GM18505 (cell line): ENCODE measurements at regions not wholly inside any gene's neighbourhood (a gene's known extent, or its start where the extent isn't known, plus 50 kb on each side); places are given as distances from the start of the nearest gene placed in this dataset.

Experiments used
- ATAC-seq: cut with Tn5 transposase; IDR thresholded peaks from one replicate; pipeline ENCODE4 v1.9.1; 2021; ENCODE audit not compliant: unreplicated experiment
- POLR2A ChIP-seq: IDR thresholded peaks from 4 replicates; pipeline ENCODE4 v1.6.1; 2011; ENCODE audit warnings: borderline replicate concordance; ENCODE audit not compliant: insufficient read depth, insufficient read length; ENCODE audit errors: extremely low read depth

DNA sequence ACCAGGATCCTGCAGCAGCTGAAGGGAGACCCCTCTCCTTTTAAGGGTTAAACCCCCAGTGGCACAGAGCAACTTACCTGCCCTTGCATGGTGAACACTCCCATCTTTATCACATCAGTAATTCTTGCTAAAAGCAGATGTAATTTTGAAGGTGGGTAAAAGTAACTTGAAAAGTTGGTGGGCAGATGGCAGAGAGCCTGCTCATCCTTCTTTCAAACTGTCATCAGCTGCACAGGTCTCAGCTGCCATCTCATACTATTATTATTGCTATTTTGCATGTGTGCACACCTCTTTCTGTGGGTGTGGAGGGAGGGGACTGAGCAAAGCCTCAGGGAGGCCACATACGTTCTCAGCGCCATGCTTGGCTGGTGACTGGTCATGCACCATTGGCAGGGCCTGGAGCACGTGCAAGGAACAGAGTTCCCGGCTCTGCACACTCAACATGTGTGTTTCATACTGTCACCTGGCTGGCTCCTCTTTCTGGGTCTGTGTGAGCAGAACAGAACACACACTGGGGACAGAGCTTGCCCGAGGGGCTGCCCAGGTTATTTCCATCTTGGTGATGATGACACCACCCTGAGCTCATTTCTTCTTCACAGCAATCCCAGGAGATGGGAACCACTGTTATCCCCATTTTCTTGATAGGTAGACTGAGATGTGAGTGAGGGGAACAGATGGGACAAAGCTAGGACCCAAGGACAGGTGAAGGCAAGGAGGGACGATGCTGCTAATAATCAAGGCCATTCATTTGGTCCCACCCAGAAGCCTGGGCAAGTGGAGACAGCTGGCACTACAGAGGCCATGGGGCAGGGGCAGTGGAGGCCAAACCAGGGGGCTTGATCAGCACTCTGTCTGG, 95.8 kb upstream of the KLF13 start:
- peak; percentile 73 for ATAC-seq
- TF ChIP-seq POLR2A = peak; percentile 69

- no peak for ATAC-seq
- no peak for TF ChIP-seq POLR2A
These were observed 91.8 kb upstream of the KLF13 start for GRCh38 chr15:31234815-31235214.

- no peak for TF ChIP-seq POLR2A
- ATAC-seq = peak; percentile 34
These were observed 91.1 kb upstream of the KLF13 start for GRCh38 chr15:31235311-31236183.

- peak; percentile 53 for ATAC-seq
- peak; percentile 45 for TF ChIP-seq POLR2A
These were observed 90.2 kb upstream of the KLF13 start for GRCh38 chr15:31236184-31237042.

DNA sequence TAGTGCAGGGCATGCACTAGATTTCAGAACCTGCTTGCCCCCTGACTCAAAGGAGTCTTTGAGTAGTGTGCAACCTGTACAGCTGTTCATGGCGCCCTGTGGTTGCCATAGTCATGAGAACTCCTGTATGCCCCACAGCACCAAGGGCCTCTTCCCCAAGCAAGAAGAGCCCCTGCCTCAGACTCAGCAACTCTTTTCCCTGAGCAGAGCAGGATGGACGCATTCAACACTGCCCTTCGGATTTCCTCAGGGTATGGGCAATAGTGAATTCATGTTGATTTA, 89.7 kb upstream of the KLF13 start:
- TF ChIP-seq POLR2A = no peak
- ATAC-seq = no peak

GRCh38 chr15:31238906-31239305, 87.7 kb upstream of the KLF13 start:
- ATAC-seq = no peak

GRCh38 chr15:31239409-31239808, 87.2 kb upstream of the KLF13 start:
- TF ChIP-seq POLR2A = no peak
- no peak for ATAC-seq

More at GRCh38 chr15:31238906-31239305, 87.7 kb upstream of the KLF13 start:
- no peak for TF ChIP-seq POLR2A

DNA sequence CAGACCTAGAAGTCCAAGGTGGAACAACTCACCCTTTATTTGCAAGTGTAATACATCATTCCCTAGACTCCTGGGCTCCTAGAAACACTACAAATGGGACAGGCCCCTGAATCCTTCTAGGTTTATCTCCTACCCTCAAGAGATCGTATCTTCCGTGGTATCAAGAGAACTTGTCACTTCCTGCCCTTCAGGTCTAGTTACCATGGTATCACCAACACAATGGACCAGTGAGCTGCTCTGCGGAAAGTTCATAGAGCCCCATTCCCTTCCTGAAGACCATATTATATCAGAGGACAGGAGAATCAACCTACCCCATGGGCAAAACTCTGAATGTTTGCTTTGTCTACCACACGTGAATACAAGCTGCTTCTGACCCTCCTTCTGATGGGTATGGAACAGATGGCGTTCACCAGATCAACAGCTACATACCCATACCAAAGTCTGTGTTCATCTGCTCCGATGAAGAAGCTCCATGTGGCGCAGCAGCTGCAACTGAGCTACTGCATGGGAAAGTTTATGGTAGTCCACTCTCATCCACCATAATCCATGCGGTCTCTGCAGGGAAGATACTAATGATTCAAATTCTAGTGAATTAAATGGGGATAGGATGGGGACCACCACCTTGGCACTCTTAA, 84.6 kb upstream of the KLF13 start:
- no peak for ATAC-seq
- no peak for TF ChIP-seq POLR2A

DNA sequence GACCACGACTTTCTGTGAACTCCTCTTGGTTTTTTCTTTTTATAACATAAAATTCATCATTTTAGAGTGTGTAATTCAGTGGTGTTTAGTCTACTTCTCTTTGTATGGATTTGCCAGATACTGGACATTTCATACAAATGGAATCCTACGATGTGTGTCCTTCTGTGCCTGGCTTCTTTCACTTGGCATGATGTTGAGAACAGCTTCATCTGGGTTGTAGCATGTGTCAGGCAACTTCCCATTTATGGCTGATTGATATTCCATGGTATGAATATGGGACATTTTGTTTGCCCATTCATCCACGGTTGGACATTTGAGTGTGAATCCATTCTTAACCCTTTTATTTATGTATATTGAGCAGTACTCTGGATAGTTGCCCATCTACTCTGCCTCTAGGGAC, 82.7 kb upstream of the KLF13 start:
- ATAC-seq = no peak
- no peak for TF ChIP-seq POLR2A

GRCh38 chr15:31245135-31245689, 81.4 kb upstream of the KLF13 start:
- ATAC-seq = no peak
- no peak for TF ChIP-seq POLR2A

DNA sequence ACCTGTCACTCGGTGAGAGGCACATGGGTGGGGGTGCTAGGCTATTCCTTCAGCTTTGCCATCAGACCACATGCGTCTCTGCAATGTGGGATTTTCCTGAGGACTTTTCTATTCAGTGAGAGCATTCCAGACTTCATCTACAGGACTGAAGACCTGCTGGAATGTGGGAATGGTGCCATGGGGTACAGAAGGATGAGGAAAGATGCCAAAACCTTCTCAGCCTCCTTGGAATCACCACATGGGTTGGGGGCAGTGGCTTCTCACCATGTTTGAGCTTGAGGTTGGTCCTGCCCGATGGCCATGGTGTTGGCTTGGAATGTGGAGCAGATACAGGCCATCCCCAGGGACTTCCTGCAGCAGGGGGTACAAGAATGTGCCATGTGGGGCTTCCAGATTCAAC, 80.9 kb upstream of the KLF13 start:
- ATAC-seq = no peak
- no peak for TF ChIP-seq POLR2A

DNA sequence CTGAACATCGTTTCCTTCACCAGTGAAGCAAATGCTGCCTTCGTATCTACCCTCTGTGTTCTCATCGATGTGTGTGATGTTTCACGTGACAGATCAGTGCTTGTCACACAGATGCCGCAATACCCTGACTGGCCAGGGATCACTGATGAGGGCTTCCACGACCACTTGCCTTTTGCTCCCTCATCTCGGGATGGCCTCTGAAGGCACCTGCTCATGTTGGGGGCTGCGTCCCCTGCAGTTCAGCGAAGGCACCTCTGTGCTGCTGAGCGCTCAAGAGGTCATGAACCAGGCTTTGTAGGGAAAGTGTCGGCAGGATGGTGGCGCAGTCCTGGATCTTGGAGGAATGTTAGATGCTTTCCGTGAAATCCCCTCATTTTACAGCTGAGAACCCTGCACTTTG, 79.2 kb upstream of the KLF13 start:
- no peak for ATAC-seq
- TF ChIP-seq POLR2A = no peak

GRCh38 chr15:31248263-31248662, 78.4 kb upstream of the KLF13 start:
- no peak for ATAC-seq
- TF ChIP-seq POLR2A = no peak

- ATAC-seq = no peak
- no peak for TF ChIP-seq POLR2A
These were observed 77.7 kb upstream of the KLF13 start for GRCh38 chr15:31248951-31249350.
